ENCODE measurements at regions not wholly inside any gene's neighbourhood (a gene's known extent, or its start where the extent isn't known, plus 50 kb on each side); places are given as distances from the start of the nearest gene placed in this dataset.

DNA sequence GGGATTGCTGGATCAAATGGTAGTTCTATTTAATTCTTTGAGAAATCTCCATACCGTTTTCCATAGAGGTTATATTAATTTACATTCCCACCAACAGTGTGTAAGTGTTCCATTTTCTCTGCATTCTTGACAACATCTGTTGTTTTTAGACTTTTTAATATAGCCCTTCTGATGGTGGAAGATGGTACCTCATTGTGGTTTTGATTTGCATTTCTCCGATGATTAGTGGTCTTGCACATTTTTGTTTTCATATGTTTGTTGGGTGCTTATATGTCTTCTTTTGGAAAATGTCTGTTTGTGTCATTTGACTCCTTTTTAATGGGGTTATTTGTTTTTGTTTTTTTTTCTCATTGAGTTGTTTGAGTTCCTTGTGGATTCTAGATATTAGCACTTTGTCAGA lies 75.3 kb upstream of the PUDP start:
- H3K4me3 Mint-ChIP-seq, result no peak overlapping the region
- no peak overlapping the region for H3K4ac ChIP-seq (ENCODE audit: low read depth, low read length)
- H2BK15ac ChIP-seq (ENCODE audit: low read depth, low read length), result no peak overlapping the region
- no peak overlapping the region for H3K27ac Mint-ChIP-seq
- peaks cover 9 to 11% of the 10 kb centered on the region in 2 experiments; a peak in 3 of 4 replicates for H3K4me1 Mint-ChIP-seq
- no peak overlapping the region for H3T11ph ChIP-seq (ENCODE audit: low read length)
- no peaks in the 10 kb centered on the region for H3K36me3 Mint-ChIP-seq (ENCODE audit: insufficient read depth in 1 of 3, low read depth in 3 of 3)
- H2BK5ac ChIP-seq (ENCODE audit: insufficient read length, low read length), result no peak overlapping the region
- H3K18ac ChIP-seq (ENCODE audit: insufficient read length, low read depth, low read length), result no peak overlapping the region
- no peak overlapping the region for H3K4me2 ChIP-seq (ENCODE audit: insufficient read depth, insufficient read length, low read length)
- WGBS (ENCODE audit: extremely low coverage, insufficient read length, low lambda C conversion rate), result no CpG with 5 or more reads among the region's 2 CpGs
- TF ChIP-seq, protein P1, sequence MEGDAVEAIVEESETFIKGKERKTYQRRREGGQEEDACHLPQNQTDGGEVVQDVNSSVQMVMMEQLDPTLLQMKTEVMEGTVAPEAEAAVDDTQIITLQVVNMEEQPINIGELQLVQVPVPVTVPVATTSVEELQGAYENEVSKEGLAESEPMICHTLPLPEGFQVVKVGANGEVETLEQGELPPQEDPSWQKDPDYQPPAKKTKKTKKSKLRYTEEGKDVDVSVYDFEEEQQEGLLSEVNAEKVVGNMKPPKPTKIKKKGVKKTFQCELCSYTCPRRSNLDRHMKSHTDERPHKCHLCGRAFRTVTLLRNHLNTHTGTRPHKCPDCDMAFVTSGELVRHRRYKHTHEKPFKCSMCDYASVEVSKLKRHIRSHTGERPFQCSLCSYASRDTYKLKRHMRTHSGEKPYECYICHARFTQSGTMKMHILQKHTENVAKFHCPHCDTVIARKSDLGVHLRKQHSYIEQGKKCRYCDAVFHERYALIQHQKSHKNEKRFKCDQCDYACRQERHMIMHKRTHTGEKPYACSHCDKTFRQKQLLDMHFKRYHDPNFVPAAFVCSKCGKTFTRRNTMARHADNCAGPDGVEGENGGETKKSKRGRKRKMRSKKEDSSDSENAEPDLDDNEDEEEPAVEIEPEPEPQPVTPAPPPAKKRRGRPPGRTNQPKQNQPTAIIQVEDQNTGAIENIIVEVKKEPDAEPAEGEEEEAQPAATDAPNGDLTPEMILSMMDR (conservative IDR thresholded peaks at IDR 0.05), result no peak
- no peak overlapping the region for H3K56ac ChIP-seq (ENCODE audit: insufficient read length, low read depth, low read length)
- no peak overlapping the region for H3K23ac ChIP-seq (ENCODE audit: insufficient read length, low read depth, low read length)
- no peak for DNase-seq
- no peak overlapping the region for H4K91ac ChIP-seq (ENCODE audit: insufficient read length, low read depth, low read length)
- H3K14ac ChIP-seq (ENCODE audit: insufficient read depth, low read length), result no peak overlapping the region
- H3K9me3 ChIP-seq (ENCODE audit: control insufficient read depth, low read depth, low read length), result no peaks in the 10 kb centered on the region
- peaks cover 2% of the 10 kb centered on the region; the same call in 1 of the 2 replicates for H3K4me1 ChIP-seq (ENCODE audit: insufficient read depth, low read length)
- no peaks in the 10 kb centered on the region for H3K23me2 ChIP-seq (ENCODE audit: insufficient read length, low read depth, low read length, poor library complexity, severe bottlenecking)
- H2BK12ac ChIP-seq (ENCODE audit: insufficient read length, low read depth, low read length), result no peak overlapping the region
- H3K27me3 ChIP-seq (ENCODE audit: insufficient read depth, low read length), result no peaks in the 10 kb centered on the region
- H2AFZ ChIP-seq (ENCODE audit: low read length), result no peak overlapping the region
- H3K27ac ChIP-seq (ENCODE audit: insufficient read length, low read depth, low read length), result no peak overlapping the region
- no peaks in the 10 kb centered on the region for H3K79me1 ChIP-seq (ENCODE audit: insufficient read depth, low read depth, low read length, poor library complexity, severe bottlenecking)
- no peak overlapping the region for H3K9ac ChIP-seq (ENCODE audit: extremely low read depth, insufficient read length, low read length)
- no peaks in the 10 kb centered on the region; the same call in none of the 2 replicates for H3K27me3 Mint-ChIP-seq (ENCODE audit: low read depth)
- no peak overlapping the region for H4K8ac ChIP-seq (replicated peaks; ENCODE audit: insufficient read length, low read depth, low read length)
- no peak overlapping the region for H2BK120ac ChIP-seq (ENCODE audit: low read depth, low read length, poor library complexity, severe bottlenecking)
- H2AK5ac ChIP-seq (ENCODE audit: insufficient read length, low read length), result no peak overlapping the region
- no peaks in the 10 kb centered on the region for H4K20me1 ChIP-seq (ENCODE audit: control insufficient read depth, insufficient read depth, insufficient read length)
- H4K5ac ChIP-seq (ENCODE audit: insufficient read length, low read depth, low read length), result no peak overlapping the region
- H2BK20ac ChIP-seq (ENCODE audit: low read depth, low read length, poor library complexity, severe bottlenecking), result no peak overlapping the region
- no peaks in the 10 kb centered on the region for H3K79me2 ChIP-seq (ENCODE audit: insufficient read depth, low read length)
- no peaks in the 10 kb centered on the region for H3K9me3 Mint-ChIP-seq

All from H9 (cell line).